ENCODE measurements at regions not wholly inside any gene's neighbourhood (a gene's known extent, or its start where the extent isn't known, plus 50 kb on each side); places are given as distances from the start of the nearest gene placed in this dataset.

DNA sequence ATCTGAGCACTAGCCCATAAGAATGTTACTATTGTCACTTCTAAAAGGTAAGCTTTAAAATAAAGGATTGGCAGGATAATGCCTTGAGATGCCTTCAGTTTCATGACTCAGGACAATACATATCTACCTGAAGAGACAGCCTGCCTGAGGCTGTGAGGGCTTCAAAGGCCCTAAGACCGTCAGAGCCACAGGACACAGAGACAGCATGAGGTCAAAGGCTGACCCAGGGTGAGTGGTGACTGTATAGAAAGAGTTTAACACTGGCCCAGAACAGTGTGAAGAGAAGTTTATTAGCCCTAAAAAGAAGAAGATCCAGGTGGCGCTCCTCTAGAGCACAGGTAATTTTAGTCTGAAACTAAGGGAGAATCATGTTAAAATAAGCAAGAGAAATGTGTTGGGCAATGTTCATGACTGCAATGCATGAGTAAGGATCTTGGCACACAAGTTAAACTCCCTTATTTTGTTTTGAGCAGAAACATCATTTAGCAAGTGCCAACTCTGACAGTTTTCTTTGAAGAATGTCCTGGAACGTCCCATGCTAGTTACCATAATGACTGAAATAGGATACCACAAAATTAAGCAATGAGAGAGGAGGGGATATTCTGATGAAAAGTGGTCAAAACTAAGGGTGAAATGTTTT, 78.1 kb upstream of the FAM110C start:
- no peak for TF ChIP-seq NFIC (IDR thresholded peaks at IDR 0.05)
- TF ChIP-seq, protein P1, sequence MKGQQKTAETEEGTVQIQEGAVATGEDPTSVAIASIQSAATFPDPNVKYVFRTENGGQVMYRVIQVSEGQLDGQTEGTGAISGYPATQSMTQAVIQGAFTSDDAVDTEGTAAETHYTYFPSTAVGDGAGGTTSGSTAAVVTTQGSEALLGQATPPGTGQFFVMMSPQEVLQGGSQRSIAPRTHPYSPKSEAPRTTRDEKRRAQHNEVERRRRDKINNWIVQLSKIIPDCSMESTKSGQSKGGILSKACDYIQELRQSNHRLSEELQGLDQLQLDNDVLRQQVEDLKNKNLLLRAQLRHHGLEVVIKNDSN (IDR thresholded peaks at IDR 0.05): no peak
- no peak for TF ChIP-seq RAD21 (IDR thresholded peaks at IDR 0.05; ENCODE audit: low read depth)
- TF ChIP-seq, protein P2, sequence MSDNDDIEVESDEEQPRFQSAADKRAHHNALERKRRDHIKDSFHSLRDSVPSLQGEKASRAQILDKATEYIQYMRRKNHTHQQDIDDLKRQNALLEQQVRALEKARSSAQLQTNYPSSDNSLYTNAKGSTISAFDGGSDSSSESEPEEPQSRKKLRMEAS (IDR thresholded peaks at IDR 0.05): no peak
- no peak for TF ChIP-seq EP300 (IDR thresholded peaks at IDR 0.05; ENCODE audit: borderline replicate concordance)
- TF ChIP-seq CEBPB (IDR thresholded peaks at IDR 0.05): no peak
- no peak for TF ChIP-seq TEAD4 (IDR thresholded peaks at IDR 0.05)
- TF ChIP-seq CREB1 (IDR thresholded peaks at IDR 0.05; ENCODE audit: low read depth): no peak
- no peak for TF ChIP-seq FOXM1 (IDR thresholded peaks at IDR 0.05; ENCODE audit: borderline replicate concordance, low read depth)
- no peak for TF ChIP-seq EGR1 (IDR thresholded peaks at IDR 0.05)

DNA sequence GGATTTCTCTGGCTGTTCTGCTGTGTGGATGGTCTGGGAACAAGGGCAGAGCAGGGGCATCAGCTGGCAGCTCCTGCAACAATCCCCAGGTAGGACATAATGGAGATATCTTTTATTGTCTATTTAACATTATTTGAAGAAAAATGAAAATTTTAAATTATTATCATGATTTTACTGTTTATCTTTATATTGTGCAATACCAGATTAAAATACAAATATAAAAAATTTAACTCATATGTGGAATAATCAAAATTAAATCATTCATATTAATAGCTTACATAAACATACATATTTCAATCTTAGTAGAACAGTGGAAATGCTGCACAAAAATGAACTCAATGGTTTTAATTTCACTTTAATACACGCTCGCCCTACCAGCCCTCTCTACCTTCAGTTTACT, 70.6 kb upstream of the FAM110C start:
- TF ChIP-seq EP300 (IDR thresholded peaks at IDR 0.05; ENCODE audit: borderline replicate concordance) (no peak), ZBTB7A (IDR thresholded peaks at IDR 0.05; ENCODE audit: low read depth) (no peak), TAF1 (IDR thresholded peaks at IDR 0.05; ENCODE audit: low read depth) (no peak), EGR1 (IDR thresholded peaks at IDR 0.05) (no peak), FOXM1 (IDR thresholded peaks at IDR 0.05; ENCODE audit: borderline replicate concordance, low read depth) (no peak)
- TF ChIP-seq, protein P2 (IDR thresholded peaks at IDR 0.05): no peak
- TF ChIP-seq, protein P1 (IDR thresholded peaks at IDR 0.05): no peak

DNA sequence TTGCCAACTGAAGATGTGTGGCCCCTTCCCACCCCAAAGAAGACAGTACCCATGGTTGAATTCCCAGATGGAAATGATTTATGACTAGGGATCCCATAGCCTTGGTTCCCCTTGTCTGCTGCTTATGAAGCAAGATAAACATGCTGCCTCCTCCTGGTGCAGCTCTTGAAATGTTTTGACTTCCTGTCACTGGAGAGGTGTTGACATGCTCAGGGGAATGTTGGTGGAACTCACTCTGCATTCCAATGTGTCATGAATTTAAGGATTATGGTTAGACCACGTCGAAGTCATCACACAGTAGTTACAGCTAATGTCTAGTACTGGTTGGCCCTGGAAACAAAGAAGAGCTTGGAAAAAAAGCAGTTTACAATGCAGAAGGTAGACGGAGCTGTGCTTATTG, 69.0 kb upstream of the FAM110C start:
- TF ChIP-seq EP300 (IDR thresholded peaks at IDR 0.05; ENCODE audit: borderline replicate concordance): no peak
- no peak for TF ChIP-seq NFIC (IDR thresholded peaks at IDR 0.05)
- TF ChIP-seq, protein P2 (IDR thresholded peaks at IDR 0.05): no peak
- TF ChIP-seq FOXM1 (IDR thresholded peaks at IDR 0.05; ENCODE audit: borderline replicate concordance, low read depth): no peak
- TF ChIP-seq TCF12 (IDR thresholded peaks at IDR 0.05; ENCODE audit: low read depth): no peak

DNA sequence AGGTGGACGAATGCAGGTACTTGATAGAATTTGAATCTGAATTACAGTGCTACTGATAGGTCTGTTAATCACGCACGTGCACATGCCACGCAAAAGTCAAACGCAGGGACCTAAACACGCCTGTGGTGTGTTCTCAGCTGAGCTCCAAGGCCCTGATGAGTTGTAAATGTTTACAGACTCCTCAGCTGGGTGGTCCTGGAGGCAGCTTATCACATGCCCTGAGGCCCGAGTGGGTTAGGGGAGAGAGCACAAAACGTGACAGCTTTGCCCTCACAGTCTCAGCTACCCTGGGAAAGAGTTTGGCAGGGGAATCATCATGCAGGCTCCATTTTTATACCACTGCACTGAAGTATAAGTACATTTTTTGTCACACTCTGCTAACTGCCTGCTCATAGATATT, 68.3 kb upstream of the FAM110C start:
- TF ChIP-seq TCF12 (IDR thresholded peaks at IDR 0.05; ENCODE audit: low read depth) (no peak), YY1 (IDR thresholded peaks at IDR 0.05; ENCODE audit: low read depth) (no peak), CEBPB (IDR thresholded peaks at IDR 0.05) (no peak)

DNA sequence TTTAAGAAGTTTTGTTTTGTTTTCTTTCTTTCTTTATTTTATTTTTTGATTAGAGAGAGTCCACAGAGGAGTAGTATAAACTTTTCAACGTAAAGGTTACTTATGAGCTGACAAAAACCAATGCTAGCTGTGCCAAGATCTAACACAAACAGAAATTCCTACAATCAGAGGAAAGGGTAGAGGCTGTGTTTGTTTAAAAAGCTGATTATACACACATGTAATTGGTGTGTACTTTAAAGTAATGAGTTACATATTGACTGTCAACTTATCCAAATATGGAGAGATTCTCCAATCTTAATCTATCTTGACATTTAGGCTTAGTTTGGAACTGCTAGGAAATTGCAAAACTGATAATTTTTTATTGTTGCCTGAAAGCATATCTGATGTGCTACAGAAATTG, 63.7 kb upstream of the FAM110C start:
- TF ChIP-seq YY1 (IDR thresholded peaks at IDR 0.05; ENCODE audit: low read depth) (no peak), TCF12 (IDR thresholded peaks at IDR 0.05; ENCODE audit: low read depth) (no peak), NFIC (IDR thresholded peaks at IDR 0.05) (no peak), CREB1 (IDR thresholded peaks at IDR 0.05; ENCODE audit: low read depth) (no peak), TEAD4 (IDR thresholded peaks at IDR 0.05) (no peak), CEBPB (IDR thresholded peaks at IDR 0.05) (no peak)

DNA sequence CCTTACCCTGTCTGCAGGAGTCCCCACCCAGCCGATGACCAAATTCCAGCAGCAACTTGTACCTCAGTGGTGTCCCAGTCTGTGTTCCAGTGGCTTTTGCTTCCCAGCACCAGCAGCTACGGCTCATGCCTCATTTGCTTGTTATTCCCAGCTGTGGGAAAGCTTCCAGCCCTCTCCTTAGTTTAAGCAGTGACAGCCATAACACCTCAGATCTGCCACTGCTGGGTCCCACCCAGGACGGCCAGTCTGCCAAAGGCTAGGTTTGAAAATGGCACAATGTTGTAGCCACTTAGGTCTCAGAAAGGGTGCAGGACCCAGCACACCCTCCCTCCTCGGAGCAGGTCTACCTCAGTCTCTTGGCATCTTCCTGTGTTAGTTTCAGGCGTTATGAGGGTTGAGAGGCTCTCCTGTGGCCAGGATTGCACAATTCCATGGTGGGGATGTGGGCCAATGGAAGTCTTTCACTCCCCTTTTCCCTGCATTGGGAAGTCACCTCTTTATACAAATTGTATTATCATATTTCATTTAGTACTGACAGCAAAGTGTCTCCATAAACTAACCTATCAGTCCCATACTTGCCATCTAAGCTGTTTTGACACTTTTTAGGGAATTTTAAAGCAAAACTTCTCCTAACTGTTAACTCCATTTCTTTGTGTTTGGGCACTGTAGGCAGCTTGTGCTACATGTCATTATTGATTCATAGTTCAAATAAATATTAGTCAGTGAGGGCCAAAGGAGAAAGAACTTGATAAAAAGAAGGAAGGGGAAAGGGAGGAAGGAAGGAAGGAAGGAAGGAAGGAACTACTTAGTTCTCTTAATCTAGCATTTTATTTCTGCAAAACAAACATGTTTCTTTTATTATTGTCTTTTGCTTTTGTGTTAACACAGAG, 62.9 kb upstream of the FAM110C start:
- TF ChIP-seq RAD21 (IDR thresholded peaks at IDR 0.05; ENCODE audit: low read depth) (no peak), ZBTB7A (IDR thresholded peaks at IDR 0.05; ENCODE audit: low read depth) (no peak), CEBPB (IDR thresholded peaks at IDR 0.05) (0 out of 2 replicates have a peak, but pooled peaks have one; percentile 19)
- TF ChIP-seq, protein P3, sequence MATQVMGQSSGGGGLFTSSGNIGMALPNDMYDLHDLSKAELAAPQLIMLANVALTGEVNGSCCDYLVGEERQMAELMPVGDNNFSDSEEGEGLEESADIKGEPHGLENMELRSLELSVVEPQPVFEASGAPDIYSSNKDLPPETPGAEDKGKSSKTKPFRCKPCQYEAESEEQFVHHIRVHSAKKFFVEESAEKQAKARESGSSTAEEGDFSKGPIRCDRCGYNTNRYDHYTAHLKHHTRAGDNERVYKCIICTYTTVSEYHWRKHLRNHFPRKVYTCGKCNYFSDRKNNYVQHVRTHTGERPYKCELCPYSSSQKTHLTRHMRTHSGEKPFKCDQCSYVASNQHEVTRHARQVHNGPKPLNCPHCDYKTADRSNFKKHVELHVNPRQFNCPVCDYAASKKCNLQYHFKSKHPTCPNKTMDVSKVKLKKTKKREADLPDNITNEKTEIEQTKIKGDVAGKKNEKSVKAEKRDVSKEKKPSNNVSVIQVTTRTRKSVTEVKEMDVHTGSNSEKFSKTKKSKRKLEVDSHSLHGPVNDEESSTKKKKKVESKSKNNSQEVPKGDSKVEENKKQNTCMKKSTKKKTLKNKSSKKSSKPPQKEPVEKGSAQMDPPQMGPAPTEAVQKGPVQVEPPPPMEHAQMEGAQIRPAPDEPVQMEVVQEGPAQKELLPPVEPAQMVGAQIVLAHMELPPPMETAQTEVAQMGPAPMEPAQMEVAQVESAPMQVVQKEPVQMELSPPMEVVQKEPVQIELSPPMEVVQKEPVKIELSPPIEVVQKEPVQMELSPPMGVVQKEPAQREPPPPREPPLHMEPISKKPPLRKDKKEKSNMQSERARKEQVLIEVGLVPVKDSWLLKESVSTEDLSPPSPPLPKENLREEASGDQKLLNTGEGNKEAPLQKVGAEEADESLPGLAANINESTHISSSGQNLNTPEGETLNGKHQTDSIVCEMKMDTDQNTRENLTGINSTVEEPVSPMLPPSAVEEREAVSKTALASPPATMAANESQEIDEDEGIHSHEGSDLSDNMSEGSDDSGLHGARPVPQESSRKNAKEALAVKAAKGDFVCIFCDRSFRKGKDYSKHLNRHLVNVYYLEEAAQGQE (IDR thresholded peaks at IDR 0.05; ENCODE audit: low read depth): no peak

DNA sequence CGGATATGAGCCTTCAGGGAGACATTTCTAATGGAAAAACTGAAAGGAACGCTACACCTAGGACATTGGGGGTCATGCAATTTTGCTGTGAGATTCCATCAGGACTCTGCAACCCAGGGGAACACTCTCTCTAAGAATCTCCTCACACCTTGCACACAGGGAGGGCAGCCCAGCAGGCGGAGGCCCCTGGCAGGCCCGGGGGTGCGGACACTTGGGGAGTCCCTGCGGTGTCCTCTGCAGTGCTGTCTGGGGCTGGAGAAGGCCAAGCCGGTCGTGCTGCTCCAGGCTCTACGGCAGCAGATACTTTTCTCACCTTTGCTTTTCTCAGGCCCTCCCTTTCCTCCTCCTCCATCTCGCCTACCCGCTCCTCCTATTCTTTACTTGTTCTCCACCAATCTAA, 54.7 kb upstream of the FAM110C start:
- TF ChIP-seq YY1 (IDR thresholded peaks at IDR 0.05; ENCODE audit: low read depth) (no peak), TEAD4 (IDR thresholded peaks at IDR 0.05) (no peak), RAD21 (IDR thresholded peaks at IDR 0.05; ENCODE audit: low read depth) (no peak)
- TF ChIP-seq, protein P1 (IDR thresholded peaks at IDR 0.05): no peak
